Kidney glomerular epithelial cell (primary cell): ENCODE measurements at regions not wholly inside any gene's neighbourhood (a gene's known extent, or its start where the extent isn't known, plus 50 kb on each side); places are given as distances from the start of the nearest gene placed in this dataset.

Source experiments
- DNase-seq: peaks from one replicate; lab custom pipeline; 2025; lab: John Stamatoyannopoulos, UW

- no peak for DNase-seq
Observed at GRCh38 chr18:55780586-55781071, 192.6 kb upstream of the TCF4 start.

DNA sequence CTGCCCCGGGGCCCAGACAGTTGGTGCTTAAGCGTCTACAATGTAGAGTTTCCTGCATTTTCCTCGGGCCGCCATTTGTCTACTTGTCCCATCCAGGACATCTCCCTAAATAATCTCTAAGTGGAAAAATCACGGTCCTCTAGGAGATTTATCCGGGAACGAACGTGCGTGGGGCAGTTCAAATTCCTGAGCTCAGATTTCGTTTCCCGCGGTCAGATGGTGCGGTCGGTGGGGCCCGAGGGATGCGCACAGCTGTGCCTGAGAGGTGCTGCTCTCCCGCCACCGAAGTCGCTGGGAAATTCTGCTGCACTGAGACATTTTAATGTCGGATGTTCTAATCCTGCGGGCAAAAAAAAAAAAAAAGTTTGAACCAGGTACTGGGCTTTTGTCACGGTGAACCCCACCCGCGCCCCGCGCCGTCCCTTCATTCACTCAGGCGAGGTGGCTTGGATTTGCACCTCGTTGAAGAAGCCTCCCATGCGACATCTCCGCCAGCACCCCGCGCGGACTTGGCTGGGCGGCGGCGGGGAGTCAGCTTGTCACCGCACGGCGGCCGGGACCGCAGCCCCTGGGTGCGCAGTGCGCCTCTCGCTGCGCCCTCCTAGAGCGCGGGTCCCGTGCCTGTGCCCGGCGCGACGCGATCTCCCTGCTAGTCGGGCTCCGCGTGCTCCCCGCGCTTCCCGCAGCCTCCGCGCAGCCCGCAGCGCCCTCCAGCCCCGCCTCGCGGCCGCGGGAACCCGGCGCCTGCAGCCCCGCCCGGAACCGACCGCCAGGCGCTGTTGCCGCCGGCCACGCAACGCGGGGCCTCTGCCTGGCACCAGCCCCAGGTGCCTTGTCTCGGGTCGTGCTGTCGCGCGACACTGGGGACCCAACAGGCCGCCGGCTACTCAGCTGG lies 191.9 kb upstream of the TCF4 start:
- DNase-seq = no peak

DNA sequence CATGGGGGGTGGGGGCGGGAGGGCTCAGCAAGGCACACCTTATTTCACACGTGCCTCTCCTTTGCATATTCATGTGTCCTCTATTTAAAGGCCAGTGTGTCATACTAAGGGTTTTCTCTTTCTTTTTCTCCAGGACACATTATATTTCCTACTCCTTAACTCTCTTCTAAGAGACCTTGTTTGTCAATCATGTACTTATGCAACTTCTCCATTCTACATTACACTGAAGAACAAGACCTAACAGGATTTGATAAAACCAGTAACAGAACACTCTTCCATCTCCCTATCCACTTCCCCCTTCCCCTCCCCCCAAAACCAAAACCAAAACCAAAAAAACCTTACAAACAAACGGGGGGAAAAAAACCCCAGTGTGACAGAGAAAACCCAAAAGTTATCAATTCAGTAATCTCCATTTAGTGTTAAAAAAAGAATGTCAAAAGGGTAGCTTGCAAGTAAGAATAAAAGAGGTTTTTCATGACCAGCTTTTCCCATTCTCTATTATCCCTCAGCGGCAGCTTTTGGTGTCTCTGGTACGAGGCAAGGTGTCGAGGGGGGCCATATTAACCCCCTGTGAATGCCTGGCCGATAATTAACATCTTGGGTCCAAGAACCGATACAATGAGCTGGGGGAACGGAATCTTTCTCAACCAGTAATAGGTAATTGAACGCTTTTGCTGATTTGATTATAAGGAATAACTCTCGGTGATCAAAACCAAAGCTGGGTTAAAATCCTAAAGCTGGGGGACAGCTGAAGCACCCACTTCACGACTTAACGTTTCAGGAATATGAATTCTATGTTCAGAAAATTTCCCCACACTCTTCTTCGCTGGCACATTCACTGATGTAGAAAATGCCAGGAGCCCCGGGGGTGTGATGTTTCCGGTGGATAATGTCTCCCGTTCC lies 191.0 kb upstream of the TCF4 start:
- no peak for DNase-seq

- no peak for DNase-seq
Observed at GRCh38 chr18:55777666-55778304, 189.8 kb upstream of the TCF4 start.

- no peak for DNase-seq
Observed at GRCh38 chr18:55775972-55776371, 188.0 kb upstream of the TCF4 start.

DNA sequence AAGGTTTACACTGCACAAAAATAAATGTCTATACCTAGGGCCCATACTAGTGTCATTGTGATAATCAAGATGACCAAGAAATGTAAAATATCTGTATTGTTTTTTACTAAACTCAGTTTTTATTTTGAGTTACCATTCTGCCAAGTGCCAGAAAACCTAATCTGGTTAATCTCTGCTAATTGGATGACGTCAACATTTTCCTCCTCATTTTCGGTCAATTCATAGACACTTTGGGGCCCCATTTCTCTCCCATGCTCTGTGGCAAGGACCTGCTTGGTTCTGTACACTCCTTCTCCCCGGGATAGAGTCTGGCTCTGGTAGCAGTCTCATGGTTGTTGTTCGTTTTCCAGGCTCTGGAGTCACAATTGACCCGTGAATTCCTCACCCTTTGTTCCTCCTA lies 186.5 kb upstream of the TCF4 start:
- DNase-seq = no peak

GRCh38 chr18:55768255-55768654 lies 180.3 kb upstream of the TCF4 start:
- no peak for DNase-seq

GRCh38 chr18:55764386-55764785 lies 176.4 kb upstream of the TCF4 start:
- no peak for DNase-seq

DNA sequence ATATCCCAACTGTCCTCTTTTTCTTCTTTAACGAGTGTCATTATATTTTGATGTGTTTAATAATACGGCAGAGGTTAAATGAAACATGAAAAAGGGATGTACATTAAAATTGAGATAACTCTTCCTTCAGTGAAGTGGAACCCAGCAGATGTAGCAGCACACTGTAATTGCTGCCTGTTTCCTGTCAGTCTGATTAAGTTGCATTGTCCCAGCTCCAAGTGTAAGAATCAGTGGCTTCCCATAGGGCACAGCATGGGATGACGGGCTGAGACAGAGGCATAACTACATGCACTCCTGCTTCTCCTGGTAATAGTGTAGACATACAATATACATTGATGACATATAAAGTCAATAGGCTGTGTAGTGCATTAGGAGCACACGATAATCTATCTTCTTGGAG lies 175.8 kb upstream of the TCF4 start:
- DNase-seq = no peak

DNA sequence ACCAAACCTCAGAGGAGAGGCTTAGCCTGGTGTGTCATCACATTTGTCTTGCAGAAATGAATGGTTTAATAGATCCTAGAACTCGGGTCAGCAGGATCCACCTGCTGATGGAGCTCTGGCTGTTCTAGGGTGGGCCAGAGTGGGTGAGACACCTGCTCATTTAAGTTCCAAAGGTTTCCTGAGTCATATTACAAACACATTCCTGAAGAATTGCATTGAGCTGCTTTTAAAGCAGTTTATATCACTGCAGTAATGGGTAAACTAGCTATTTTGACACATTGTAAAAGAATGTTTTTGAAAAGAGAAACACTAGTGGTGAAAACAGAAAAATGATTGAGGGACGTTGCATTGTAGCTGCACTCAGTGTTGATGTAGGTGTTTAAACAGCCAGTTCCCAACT lies 175.3 kb upstream of the TCF4 start:
- peak; percentile 69 for DNase-seq

DNA sequence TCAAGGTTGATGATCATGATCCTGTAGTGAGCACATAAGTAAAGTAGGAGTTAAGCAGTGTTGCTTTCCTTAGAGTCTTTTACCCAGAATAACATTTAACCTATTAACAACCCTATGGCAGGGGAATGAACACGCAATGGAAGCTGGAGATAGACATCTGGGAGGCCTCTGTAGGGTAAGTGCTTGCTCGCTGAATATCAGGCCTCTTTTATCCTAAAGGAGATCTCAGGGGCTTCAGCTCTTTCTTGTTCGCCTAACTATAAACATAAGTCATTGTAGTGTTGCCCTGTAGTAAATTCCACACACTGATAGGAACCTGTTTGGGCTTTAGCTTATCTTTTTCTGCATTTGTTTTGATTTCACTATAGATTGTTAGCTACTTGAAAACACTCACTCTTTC lies 174.4 kb upstream of the TCF4 start:
- no peak for DNase-seq

DNA sequence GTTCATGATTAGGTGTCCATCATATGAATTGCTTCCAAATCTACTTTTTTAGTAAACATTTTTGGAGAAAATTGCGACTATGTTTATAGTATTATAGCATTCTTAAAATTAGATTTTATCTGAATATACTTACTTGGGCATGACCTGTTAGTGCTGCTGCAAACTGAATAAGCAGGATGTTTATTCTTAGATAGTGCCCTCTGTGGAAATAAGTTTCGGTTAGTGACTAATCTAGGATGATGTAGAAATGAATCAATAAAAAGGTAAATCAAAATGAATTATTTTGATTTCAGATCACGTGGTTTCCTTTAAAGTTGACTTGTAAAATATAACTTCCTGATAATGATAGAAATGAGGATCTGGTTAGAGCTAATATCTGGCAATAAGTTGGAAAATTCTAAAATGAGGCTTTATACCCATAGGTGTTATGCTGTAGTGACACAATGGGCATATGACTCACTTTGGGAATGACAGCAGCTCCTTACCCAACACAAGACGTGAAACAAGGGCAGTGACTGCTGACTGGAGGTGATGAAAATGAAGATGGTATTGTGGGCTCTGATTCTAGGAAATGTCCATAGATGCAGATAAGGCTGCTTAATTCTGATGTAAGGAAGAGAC lies 165.8 kb upstream of the TCF4 start:
- no peak for DNase-seq

- DNase-seq = no peak
Observed at GRCh38 chr18:55751476-55751875, 163.5 kb upstream of the TCF4 start.

DNA sequence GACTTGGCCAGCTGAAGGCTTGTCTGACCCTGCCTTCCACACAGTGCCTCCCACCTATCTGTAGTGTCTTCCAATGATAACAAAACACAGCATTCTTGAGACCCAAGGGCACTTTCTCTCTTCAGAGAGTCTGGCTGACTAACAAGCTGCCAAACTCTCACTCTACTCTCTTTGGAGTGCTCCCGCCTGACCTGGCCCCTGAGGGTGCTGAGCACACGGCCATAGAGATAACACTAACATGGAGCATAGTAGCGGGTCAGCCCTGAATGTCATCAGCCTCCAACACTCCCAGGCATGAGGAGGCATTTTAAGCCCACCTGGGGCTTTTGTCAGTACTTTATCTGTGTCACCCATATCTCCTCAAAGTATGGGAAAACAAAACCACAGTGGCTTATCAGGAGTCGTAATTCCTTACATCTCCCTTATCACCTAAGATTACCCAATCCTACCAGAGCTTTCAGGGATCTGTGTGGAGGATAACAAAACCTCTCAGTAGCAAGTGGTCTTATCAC lies 160.3 kb upstream of the TCF4 start:
- DNase-seq = no peak

- DNase-seq = no peak
Observed at GRCh38 chr18:55744206-55744605, 156.2 kb upstream of the TCF4 start.

DNA sequence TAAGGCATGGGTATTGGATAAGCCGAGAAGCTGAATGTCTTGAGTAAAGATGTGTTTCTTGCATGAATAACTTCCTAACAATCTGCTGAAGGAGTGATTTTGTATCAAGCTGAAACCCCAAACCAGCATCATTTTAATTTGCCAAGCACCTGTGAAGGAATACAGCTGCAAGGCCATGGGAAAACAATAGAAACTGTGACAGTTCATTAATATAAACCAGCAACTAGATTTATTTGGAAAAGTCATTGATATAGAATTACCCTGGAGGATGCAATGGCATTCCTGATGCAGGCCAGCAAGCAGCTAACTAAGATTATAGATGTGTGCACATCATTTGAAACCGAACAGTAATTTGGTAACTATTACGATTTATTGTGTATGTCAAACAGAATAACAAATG lies 155.7 kb upstream of the TCF4 start:
- DNase-seq = no peak

- no peak for DNase-seq
Observed at GRCh38 chr18:55743133-55743532, 155.1 kb upstream of the TCF4 start.

GRCh38 chr18:55739488-55739887 lies 151.5 kb upstream of the TCF4 start:
- no peak for DNase-seq

DNA sequence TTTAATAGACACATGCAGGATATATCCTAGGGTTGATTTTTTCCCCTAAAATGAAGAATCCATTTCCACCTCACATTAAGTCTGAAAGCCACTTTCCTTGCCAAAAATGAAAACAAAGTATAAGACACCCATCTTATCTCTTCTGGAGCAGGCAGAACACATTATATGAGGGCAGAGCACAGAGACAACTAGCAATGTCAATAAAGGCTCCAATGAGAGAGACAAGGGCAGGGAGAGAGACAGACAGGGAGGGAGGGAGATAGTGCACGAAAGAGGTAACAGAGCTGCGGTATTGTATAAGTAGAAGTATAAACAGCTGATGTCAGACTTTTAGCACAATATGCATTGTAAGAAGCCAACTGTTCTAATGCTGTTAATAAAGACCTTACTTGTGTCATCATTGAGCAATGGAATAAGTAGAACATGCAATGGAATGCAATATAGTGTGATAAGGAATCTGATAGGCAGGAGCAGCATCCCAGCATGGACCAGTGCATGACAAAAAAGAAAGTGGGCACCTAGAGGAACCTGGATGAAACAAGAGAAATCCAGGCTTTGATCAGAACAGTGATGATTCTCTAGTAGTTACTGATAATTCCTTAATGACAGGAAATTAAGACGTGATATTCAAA lies 150.6 kb upstream of the TCF4 start:
- DNase-seq = no peak

DNA sequence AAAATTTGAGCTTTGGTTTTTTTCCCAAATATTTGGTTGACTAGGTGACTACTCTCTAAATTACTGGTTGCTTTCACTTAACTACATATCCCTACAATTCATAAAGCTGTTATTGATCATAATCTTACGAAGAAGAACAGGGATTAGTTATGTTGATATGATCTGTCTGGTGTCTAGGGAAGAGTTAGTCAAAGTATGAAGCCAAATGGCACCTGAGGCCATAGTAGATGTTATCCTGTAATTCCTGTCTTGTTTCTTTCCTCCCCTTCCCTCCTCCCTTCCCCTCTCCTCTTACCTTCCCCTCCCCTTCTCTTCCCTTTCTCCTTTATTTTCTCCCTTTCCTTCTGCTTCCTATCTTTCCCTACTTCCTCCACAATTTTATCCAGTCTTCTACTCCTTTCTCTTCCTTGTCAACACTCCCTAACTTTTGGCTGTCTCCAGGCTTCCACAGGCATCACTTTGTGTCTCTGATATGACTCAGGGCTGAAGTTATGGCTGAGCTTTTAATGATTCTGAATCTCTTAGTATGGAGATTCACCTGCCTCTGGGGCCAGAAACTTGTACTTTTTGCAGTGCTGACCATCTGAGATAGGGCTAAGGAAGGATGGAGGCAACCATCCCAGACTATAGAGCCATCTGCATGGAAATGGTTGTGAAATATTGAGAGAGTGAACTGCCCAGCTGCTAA lies 149.9 kb upstream of the TCF4 start:
- no peak for DNase-seq

DNA sequence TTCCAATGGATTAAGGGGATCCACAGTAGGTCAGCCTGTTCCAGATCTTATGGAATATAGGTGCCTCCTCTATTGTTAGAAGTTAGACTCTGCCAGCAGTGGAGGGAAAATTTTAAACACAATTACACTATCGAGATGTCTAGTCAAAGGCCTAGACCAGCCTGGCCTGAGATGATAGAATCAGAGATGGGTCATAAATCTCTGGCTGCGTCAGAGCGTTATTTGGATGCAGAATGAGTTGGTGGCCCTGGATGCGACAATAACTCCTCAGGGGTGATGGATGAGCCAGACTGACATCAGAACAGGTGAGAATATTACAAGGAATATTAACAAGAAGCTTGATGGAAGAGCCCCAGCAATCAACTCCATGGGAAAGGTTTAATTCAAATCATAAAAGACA lies 149.3 kb upstream of the TCF4 start:
- DNase-seq = no peak
